H9 (cell line): ENCODE measurements at regions not wholly inside any gene's neighbourhood (a gene's known extent, or its start where the extent isn't known, plus 50 kb on each side); places are given as distances from the start of the nearest gene placed in this dataset.

Experiments
- DNase-seq: peaks from one replicate; pipeline ENCODE4 v3.0.0-alpha.2; 2017
- H2AFZ ChIP-seq: one replicate; pipeline ENCODE4 v1.6.1; 2013; ENCODE audit warnings: mild to moderate bottlenecking, low read length, control low read depth, moderate library complexity
- H2AK5ac ChIP-seq: 2 replicates; pipeline ENCODE4 v1.6.1; 2013; ENCODE audit warnings: low read length, control low read depth, mixed read lengths; ENCODE audit not compliant: insufficient read length
- H2BK120ac ChIP-seq: one replicate; pipeline ENCODE4 v1.6.1; 2013; ENCODE audit warnings: low read depth, mild to moderate bottlenecking, low read length, control low read depth, inconsistent platforms; ENCODE audit not compliant: poor library complexity, severe bottlenecking
- H2BK12ac ChIP-seq: 2 replicates; pipeline ENCODE4 v1.6.1; 2013; ENCODE audit warnings: low read length, control low read depth, mixed read lengths, low read depth; ENCODE audit not compliant: insufficient read length
- H2BK15ac ChIP-seq: 2 replicates; pipeline ENCODE4 v1.6.1; 2013; ENCODE audit warnings: low read depth, low read length, control low read depth
- H2BK20ac ChIP-seq: one replicate; pipeline ENCODE4 v1.6.1; 2013; ENCODE audit warnings: low read depth, mild to moderate bottlenecking, low read length, control low read depth, inconsistent platforms; ENCODE audit not compliant: poor library complexity, severe bottlenecking
- H2BK5ac ChIP-seq: 2 replicates; pipeline ENCODE4 v1.6.1; 2013; ENCODE audit warnings: low read length, control low read depth, mixed read lengths; ENCODE audit not compliant: insufficient read length
- H3K14ac ChIP-seq: 2 replicates; pipeline ENCODE4 v1.6.1; 2013; ENCODE audit warnings: low read length, control low read depth; ENCODE audit not compliant: insufficient read depth
- H3K18ac ChIP-seq: 2 replicates; pipeline ENCODE4 v1.6.1; 2013; ENCODE audit warnings: low read depth, mild to moderate bottlenecking, mixed read lengths, low read length, control low read depth; ENCODE audit not compliant: insufficient read length
- H3K23ac ChIP-seq: 2 replicates; pipeline ENCODE4 v1.6.1; 2013; ENCODE audit warnings: low read length, control low read depth, mixed read lengths, low read depth; ENCODE audit not compliant: insufficient read length
- H3K23me2 ChIP-seq: 2 replicates; pipeline ENCODE4 v1.6.1; 2013; ENCODE audit warnings: low read depth, mild to moderate bottlenecking, mixed read lengths, low read length, control low read depth; ENCODE audit not compliant: insufficient read length, poor library complexity, severe bottlenecking
- H3K27ac ChIP-seq: 2 replicates; pipeline ENCODE4 v1.5.1; 2013; ENCODE audit warnings: low read length, control low read depth, mixed read lengths, low read depth; ENCODE audit not compliant: insufficient read length
- H3K27me3 ChIP-seq: 2 replicates; pipeline ENCODE4 v1.6.1; 2013; ENCODE audit warnings: low read length, control low read depth, inconsistent platforms; ENCODE audit not compliant: insufficient read depth
- H3K4ac ChIP-seq: 2 replicates; pipeline ENCODE4 v1.6.1; 2013; ENCODE audit warnings: low read depth, mild to moderate bottlenecking, control low read depth, inconsistent platforms, low read length, moderate library complexity
- H3K4me1 ChIP-seq: 2 replicates; pipeline ENCODE4 v1.6.1; 2013; ENCODE audit warnings: low read length, control low read depth, inconsistent platforms; ENCODE audit not compliant: insufficient read depth
- H3K4me2 ChIP-seq: 2 replicates; pipeline ENCODE4 v1.6.1; 2013; ENCODE audit warnings: low read length, control low read depth, mixed read lengths; ENCODE audit not compliant: insufficient read length, insufficient read depth
- H3K56ac ChIP-seq: 2 replicates; pipeline ENCODE4 v1.6.1; 2013; ENCODE audit warnings: low read depth, mild to moderate bottlenecking, mixed read lengths, low read length, control low read depth; ENCODE audit not compliant: insufficient read length
- H3K79me1 ChIP-seq: 2 replicates; pipeline ENCODE4 v1.6.1; 2013; ENCODE audit warnings: low read depth, mild to moderate bottlenecking, moderate library complexity, low read length, control low read depth, inconsistent platforms; ENCODE audit not compliant: insufficient read depth, poor library complexity, severe bottlenecking
- H3K79me2 ChIP-seq: 2 replicates; pipeline ENCODE4 v1.6.1; 2013; ENCODE audit warnings: low read length, control low read depth, inconsistent platforms; ENCODE audit not compliant: insufficient read depth
- H3K9ac ChIP-seq: 2 replicates; pipeline ENCODE4 v1.6.1; 2013; ENCODE audit warnings: low read length, control low read depth, mixed read lengths; ENCODE audit not compliant: insufficient read length; ENCODE audit errors: extremely low read depth
- H3K9me3 ChIP-seq: one replicate; pipeline ENCODE4 v1.6.1; 2013; ENCODE audit warnings: low read depth, low read length, inconsistent platforms; ENCODE audit not compliant: control insufficient read depth
- H3T11ph ChIP-seq: one replicate; pipeline ENCODE4 v1.6.1; 2013; ENCODE audit warnings: mild to moderate bottlenecking, low read length, control low read depth, inconsistent platforms
- H4K20me1 ChIP-seq: one replicate; pipeline ENCODE4 v1.6.1; 2013; ENCODE audit not compliant: control insufficient read depth, insufficient read length, insufficient read depth
- H4K5ac ChIP-seq: 2 replicates; pipeline ENCODE4 v1.6.1; 2013; ENCODE audit warnings: low read depth, mild to moderate bottlenecking, mixed read lengths, low read length, control low read depth; ENCODE audit not compliant: insufficient read length
- H4K8ac ChIP-seq: replicated peaks from 2 replicates; pipeline ENCODE4 v1.6.1; 2013; ENCODE audit warnings: low read length, control low read depth, mixed read lengths, low read depth; ENCODE audit not compliant: insufficient read length
- H4K91ac ChIP-seq: 2 replicates; pipeline ENCODE4 v1.6.1; 2013; ENCODE audit warnings: low read depth, mild to moderate bottlenecking, moderate library complexity, mixed read lengths, low read length, control low read depth; ENCODE audit not compliant: insufficient read length
- H3K27ac Mint-ChIP-seq, 3 experiments: 2 replicates in 2 of 3; 3 replicates in 1 of 3; pipeline ENCODE4 v1.8.0; 2020 to 2021; ENCODE audit warnings: mixed read lengths in 3 of 3, mild to moderate bottlenecking in 1 of 3, moderate library complexity in 1 of 3
- H3K27me3 Mint-ChIP-seq: 2 replicates; pipeline ENCODE4 v1.8.0; 2021; ENCODE audit warnings: low read depth, mild to moderate bottlenecking, moderate library complexity, mixed read lengths
- H3K36me3 Mint-ChIP-seq, 3 experiments: 2 replicates in 2 of 3; 3 replicates in 1 of 3; pipeline ENCODE4 v1.8.0; 2020 to 2021; ENCODE audit warnings: low read depth in 3 of 3, mixed read lengths in 3 of 3; ENCODE audit not compliant: insufficient read depth in 1 of 3
- H3K4me1 Mint-ChIP-seq, 2 experiments: 2 replicates each; pipeline ENCODE4 v1.8.0; 2020; ENCODE audit warnings: mixed read lengths in 2 of 2
- H3K4me3 Mint-ChIP-seq, 2 experiments: 2 replicates in 1 of 2; 3 replicates in 1 of 2; pipeline ENCODE4 v1.8.0; 2020 to 2021; ENCODE audit warnings: mild to moderate bottlenecking in 2 of 2, mixed read lengths in 2 of 2, moderate library complexity in 1 of 2
- H3K9me3 Mint-ChIP-seq, 2 experiments: 2 replicates in 1 of 2; 3 replicates in 1 of 2; pipeline ENCODE4 v1.8.0; 2020; ENCODE audit warnings: mild to moderate bottlenecking in 2 of 2, mixed read lengths in 2 of 2, moderate library complexity in 1 of 2
- CTCF ChIP-seq: fragments of 200-600 bp; sonication (generic); conservative IDR thresholded peaks from 3 replicates; pipeline ENCODE4 v1.8.0; 2021; ENCODE audit warnings: antibody characterized with exemption, mild to moderate bottlenecking
- WGBS: extraction: QIAGEN DNeasy Blood & Tissue Kit; methylation state at CpG from one replicate; pipeline ENCODE4 v1.1.7; 2013; ENCODE audit warnings: missing lambda C conversion rate, low lambda C conversion rate, mixed read lengths; ENCODE audit not compliant: insufficient read length; ENCODE audit errors: extremely low coverage; 5-methylcytosine and 5-hydroxymethylcytosine counted together

GRCh38 chr7:92963566-92963965 is 127.2 kb upstream of the CDK6 start:
- H4K8ac ChIP-seq = no peak overlapping the region

More at GRCh38 chr7:92963566-92963965, 127.2 kb upstream of the CDK6 start:
- no peaks in the 10 kb centered on the region for H3K79me2 ChIP-seq
- no peak overlapping the region for H2BK15ac ChIP-seq
- H2BK20ac ChIP-seq = no peak overlapping the region
- H3T11ph ChIP-seq = no peak overlapping the region
- no peak overlapping the region for H2BK120ac ChIP-seq
- H3K4me1 ChIP-seq = no peaks in the 10 kb centered on the region
- H3K27ac ChIP-seq = no peak overlapping the region
- H2AFZ ChIP-seq = no peak overlapping the region
- H3K23ac ChIP-seq = no peak overlapping the region
- H2AK5ac ChIP-seq = no peak overlapping the region
- H3K4ac ChIP-seq = no peak overlapping the region
- Mint-ChIP-seq H3K27me3 (peaks cover 8% of the 10 kb centered on the region), H3K27ac (no peak overlapping the region), H3K4me1 (no peaks in the 10 kb centered on the region), H3K36me3 (no peaks in the 10 kb centered on the region; a peak in 1 of 7 replicates), H3K4me3 (no peak overlapping the region), H3K9me3 (peaks cover 0 to 2% of the 10 kb centered on the region in 2 experiments; a peak in 2 of 5 replicates)
- no peak for DNase-seq
- no peak overlapping the region for H2BK5ac ChIP-seq
- H2BK12ac ChIP-seq = no peak overlapping the region
- no peaks in the 10 kb centered on the region for H3K23me2 ChIP-seq
- WGBS = no CpG with 5 or more reads among the region's 4 CpGs
- H4K5ac ChIP-seq = no peak overlapping the region
- no peaks in the 10 kb centered on the region for H3K79me1 ChIP-seq
- no peaks in the 10 kb centered on the region for H3K27me3 ChIP-seq
- no peak overlapping the region for H3K14ac ChIP-seq
- no peak overlapping the region for H3K4me2 ChIP-seq
- H3K56ac ChIP-seq = no peak overlapping the region
- no peak overlapping the region for H3K18ac ChIP-seq
- no peaks in the 10 kb centered on the region for H3K9me3 ChIP-seq
- no peak for TF ChIP-seq CTCF
- no peaks in the 10 kb centered on the region for H4K20me1 ChIP-seq
- H4K91ac ChIP-seq = no peak overlapping the region
- no peak overlapping the region for H3K9ac ChIP-seq
